Activated T-helper 17 cell treated with anti-CD3 and anti-CD28 coated beads, Interleukin-2, amount 50 U/mL, for 72 hours (primary cell): ENCODE measurements at regions not wholly inside any gene's neighbourhood (a gene's known extent, or its start where the extent isn't known, plus 50 kb on each side); places are given as distances from the start of the nearest gene placed in this dataset.

Experiments
- ATAC-seq: fragments of 150-1000 bp; cut with Tn5 transposase; replicated peaks from 2 replicates; pipeline ENCODE4 v1.10.0; 2021; ENCODE audit warnings: mild to moderate bottlenecking, moderate library complexity
- H3K27ac Mint-ChIP-seq: one replicate; pipeline ENCODE4 v1.8.0; 2022; ENCODE audit warnings: mixed read lengths
- H3K27me3 Mint-ChIP-seq: one replicate; pipeline ENCODE4 v1.8.0; 2022; ENCODE audit warnings: mixed read lengths
- H3K36me3 Mint-ChIP-seq: one replicate; pipeline ENCODE4 v1.8.0; 2022; ENCODE audit warnings: low read depth, mild to moderate bottlenecking, mixed read lengths
- H3K4me1 Mint-ChIP-seq: one replicate; pipeline ENCODE4 v1.8.0; 2022; ENCODE audit warnings: mixed read lengths
- H3K4me3 Mint-ChIP-seq: one replicate; pipeline ENCODE4 v1.8.0; 2022; ENCODE audit warnings: mild to moderate bottlenecking, mixed read lengths
- H3K9me3 Mint-ChIP-seq: one replicate; pipeline ENCODE4 v1.8.0; 2022; ENCODE audit warnings: mixed read lengths

DNA sequence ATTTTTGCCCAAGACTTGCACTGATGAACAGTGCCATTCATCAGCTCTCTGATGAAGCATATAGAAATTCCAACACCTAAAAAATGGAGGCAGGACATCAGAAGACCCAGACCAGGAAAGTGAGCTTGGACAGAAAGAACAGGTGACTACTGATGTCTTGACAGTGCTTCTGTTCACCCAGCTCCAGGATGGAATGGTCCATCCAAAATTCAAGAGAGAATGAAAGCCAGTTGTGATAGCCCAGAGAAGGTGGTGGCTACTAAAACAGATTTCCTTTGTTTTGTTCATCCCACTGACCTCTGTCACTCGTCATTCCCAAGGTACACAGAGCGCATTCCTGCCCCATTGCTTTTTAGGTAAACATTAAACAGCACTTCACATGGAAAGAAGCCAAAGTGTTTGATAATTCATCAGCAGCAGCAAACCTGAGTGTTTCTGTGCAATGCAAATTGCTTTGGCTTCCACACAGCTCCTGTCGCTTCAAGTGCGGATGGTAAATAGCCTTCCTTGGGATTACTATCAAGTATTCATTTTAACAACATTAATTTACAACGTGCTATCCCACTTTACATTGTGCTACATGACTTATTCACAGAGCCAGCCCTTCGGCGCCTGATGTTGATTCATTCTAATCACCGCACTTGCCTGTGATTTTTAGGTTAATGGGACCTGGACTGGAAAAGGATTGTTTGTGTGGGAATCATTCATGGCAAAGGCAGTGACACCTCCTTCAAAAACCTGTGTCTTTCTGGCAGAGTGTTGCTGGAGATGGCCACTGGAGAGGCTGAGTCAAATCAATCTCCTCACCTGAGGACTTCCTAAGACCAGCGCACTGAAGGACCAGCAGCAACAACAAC, 65.1 kb upstream of the TOX3 start:
- Mint-ChIP-seq H3K9me3 (peaks cover 10% of the 10 kb centered on the region), H3K27ac (no peak overlapping the region), H3K36me3 (no peaks in the 10 kb centered on the region), H3K4me3 (no peak overlapping the region), H3K27me3 (no peaks in the 10 kb centered on the region), H3K4me1 (no peaks in the 10 kb centered on the region)
- no peak for ATAC-seq

- H3K4me1 Mint-ChIP-seq, result no peaks in the 10 kb centered on the region
- H3K36me3 Mint-ChIP-seq, result no peaks in the 10 kb centered on the region
- no peak for ATAC-seq
- H3K9me3 Mint-ChIP-seq, result peaks cover 12% of the 10 kb centered on the region
- no peak overlapping the region for H3K27ac Mint-ChIP-seq
- no peak overlapping the region for H3K4me3 Mint-ChIP-seq
- H3K27me3 Mint-ChIP-seq, result no peaks in the 10 kb centered on the region
Observed at GRCh38 chr16:52603015-52603414, 56.1 kb upstream of the TOX3 start.

DNA sequence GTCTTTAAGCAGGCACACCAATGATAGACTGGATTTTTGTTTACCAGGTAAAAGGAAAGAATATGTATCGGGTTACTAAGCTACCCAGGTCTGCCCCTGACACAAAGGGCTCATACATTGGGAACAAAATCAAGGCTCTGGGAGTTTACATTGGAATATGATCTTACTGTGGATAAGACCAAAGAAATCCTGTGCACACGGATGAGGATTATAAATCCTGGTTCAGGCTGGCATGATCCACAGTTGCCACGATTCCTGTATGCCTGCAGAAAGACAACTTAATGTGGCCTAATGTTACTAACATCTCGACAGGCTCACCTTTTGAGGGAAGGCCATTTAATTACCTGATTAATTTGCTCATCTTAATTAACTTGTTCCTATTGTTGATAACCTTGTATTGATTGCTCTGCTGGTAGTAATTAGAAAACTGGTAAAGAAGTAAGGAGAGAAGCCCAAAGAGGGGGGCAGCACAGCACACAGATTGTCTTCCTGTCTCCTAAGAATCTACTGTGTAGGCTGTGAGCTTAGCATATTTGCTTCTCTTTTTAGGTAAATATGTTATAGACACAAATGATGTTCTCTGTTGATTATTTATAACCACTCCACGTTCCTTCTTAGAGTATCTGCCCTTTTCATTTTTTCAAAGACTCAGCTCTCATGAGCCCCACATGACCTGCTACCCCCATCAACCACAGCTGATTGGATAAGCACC, 51.0 kb upstream of the TOX3 start:
- H3K9me3 Mint-ChIP-seq, result peaks cover 10% of the 10 kb centered on the region
- H3K4me1 Mint-ChIP-seq, result no peaks in the 10 kb centered on the region
- H3K4me3 Mint-ChIP-seq, result no peak overlapping the region
- ATAC-seq, result no peak
- no peak overlapping the region for H3K27ac Mint-ChIP-seq
- H3K27me3 Mint-ChIP-seq, result no peaks in the 10 kb centered on the region
- no peaks in the 10 kb centered on the region for H3K36me3 Mint-ChIP-seq

DNA sequence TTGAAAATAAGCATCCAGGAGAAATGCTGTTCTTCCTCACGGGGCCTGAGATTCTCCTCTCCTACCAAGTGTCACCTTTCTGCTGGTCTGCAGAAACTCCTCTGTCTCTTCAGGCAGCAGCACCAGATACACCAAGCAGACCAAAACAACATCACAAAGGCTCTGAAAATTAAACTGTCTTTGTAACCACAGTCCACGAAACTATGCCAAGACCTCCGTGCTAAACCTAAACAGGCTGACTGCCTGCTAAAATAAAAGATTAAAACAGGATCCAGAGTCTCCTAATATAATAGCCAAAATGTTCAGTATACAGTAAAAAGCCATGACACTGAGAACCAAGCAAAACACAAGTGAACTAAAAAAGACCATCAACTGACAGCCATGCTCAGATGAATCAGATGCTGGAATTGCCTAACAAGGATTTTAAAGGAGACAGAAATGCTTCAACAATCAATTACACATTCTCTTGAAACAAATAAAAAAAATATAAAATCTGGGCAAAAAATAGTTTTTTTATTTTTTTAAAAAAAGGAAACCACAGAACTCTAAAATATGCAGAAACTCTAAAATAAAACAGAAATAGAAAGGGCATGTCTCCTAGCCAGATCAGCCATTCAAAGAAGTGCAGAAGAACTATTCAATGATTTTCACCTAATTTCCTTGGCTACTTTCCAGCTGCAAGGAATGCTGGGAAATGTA, 50.3 kb upstream of the TOX3 start:
- Mint-ChIP-seq H3K4me3 (no peak overlapping the region), H3K27me3 (no peaks in the 10 kb centered on the region), H3K36me3 (no peaks in the 10 kb centered on the region), H3K9me3 (peaks cover 10% of the 10 kb centered on the region), H3K4me1 (no peaks in the 10 kb centered on the region), H3K27ac (no peak overlapping the region)
- no peak for ATAC-seq
